NCI-H526 treated with DMSO at 0.1 percent for 48 hours (cell line): ENCODE measurements at regions not wholly inside any gene's neighbourhood (a gene's known extent, or its start where the extent isn't known, plus 50 kb on each side); places are given as distances from the start of the nearest gene placed in this dataset.

Experiments
- DNase-seq: peaks from one replicate; lab custom pipeline; 2025; lab: John Stamatoyannopoulos, UW

- no peak for DNase-seq
Observed at GRCh38 chr12:40557980-40558379, 134.3 kb upstream of the CNTN1 start.

GRCh38 chr12:40559865-40560264 is 132.4 kb upstream of the CNTN1 start:
- DNase-seq = no peak

GRCh38 chr12:40560848-40561247 is 131.4 kb upstream of the CNTN1 start:
- no peak for DNase-seq

- no peak for DNase-seq
Observed at GRCh38 chr12:40561395-40561966, 130.8 kb upstream of the CNTN1 start.

GRCh38 chr12:40565029-40565633 is 127.1 kb upstream of the CNTN1 start:
- DNase-seq = no peak

- no peak for DNase-seq
Observed at GRCh38 chr12:40566271-40566670, 126.0 kb upstream of the CNTN1 start.

GRCh38 chr12:40569626-40570179 is 122.5 kb upstream of the CNTN1 start:
- DNase-seq = no peak

- no peak for DNase-seq
Observed at GRCh38 chr12:40573024-40573423, 119.2 kb upstream of the CNTN1 start.

- DNase-seq = no peak
Observed at GRCh38 chr12:40575987-40576386, 116.3 kb upstream of the CNTN1 start.

GRCh38 chr12:40577834-40578233 is 114.4 kb upstream of the CNTN1 start:
- DNase-seq = no peak

- DNase-seq = no peak
Observed at GRCh38 chr12:40579687-40580086, 112.6 kb upstream of the CNTN1 start.

GRCh38 chr12:40580346-40580745 is 111.9 kb upstream of the CNTN1 start:
- no peak for DNase-seq

GRCh38 chr12:40581889-40582288 is 110.3 kb upstream of the CNTN1 start:
- no peak for DNase-seq

- no peak for DNase-seq
Observed at GRCh38 chr12:40583743-40584142, 108.5 kb upstream of the CNTN1 start.

GRCh38 chr12:40584763-40585162 is 107.5 kb upstream of the CNTN1 start:
- DNase-seq = no peak

- no peak for DNase-seq
Observed at GRCh38 chr12:40586823-40587222, 105.4 kb upstream of the CNTN1 start.

- peak; percentile 5 for DNase-seq
Observed at GRCh38 chr12:40587421-40587820, 104.8 kb upstream of the CNTN1 start.

GRCh38 chr12:40587970-40588369 is 104.3 kb upstream of the CNTN1 start:
- DNase-seq = no peak

- no peak for DNase-seq
Observed at GRCh38 chr12:40597133-40597532, 95.1 kb upstream of the CNTN1 start.

GRCh38 chr12:40598073-40598472 is 94.2 kb upstream of the CNTN1 start:
- no peak for DNase-seq

- DNase-seq = no peak
Observed at GRCh38 chr12:40602562-40602961, 89.7 kb upstream of the CNTN1 start.

GRCh38 chr12:40614923-40615322 is 77.3 kb upstream of the CNTN1 start:
- no peak for DNase-seq

- no peak for DNase-seq
Observed at GRCh38 chr12:40615590-40615989, 76.6 kb upstream of the CNTN1 start.

- no peak for DNase-seq
Observed at GRCh38 chr12:40616383-40616915, 75.8 kb upstream of the CNTN1 start.
